Panc1 (cell line): ENCODE measurements at regions not wholly inside any gene's neighbourhood (a gene's known extent, or its start where the extent isn't known, plus 50 kb on each side); places are given as distances from the start of the nearest gene placed in this dataset.

Experiments
- ATAC-seq: fragments of 200-7000 bp; cut with Tn5 transposase; 2 replicates; pipeline ENCODE4 v1.9.1; 2020; ENCODE audit warnings: mild to moderate bottlenecking, moderate library complexity
- BruUV-seq: library from RNA; stranded (reverse); fragments of 400-500 nt; replicated peaks from 2 replicates; lab custom pipeline; 2021; lab: Mats Ljungman, UMichigan
- CTCF ChIA-PET: fragments of 300-600 bp; sonication (Branson Sonifier 250); formaldehyde crosslinking; loops from one replicate; lab custom pipeline; 2022; ENCODE audit warnings: antibody characterized with exemption; lab: Charles Lee
- POLR2A ChIA-PET: fragments of 300-600 bp; sonication (Branson Sonifier 250); formaldehyde crosslinking; loops from one replicate; lab custom pipeline; 2022; ENCODE audit warnings: antibody characterized with exemption; lab: Charles Lee
- DNase-seq: peaks from one replicate; pipeline ENCODE4 v3.0.0-alpha.2; 2010; ENCODE audit warnings: low read depth, low spot score
- H3K27ac ChIP-seq: 2 replicates; pipeline ENCODE4 v1.5.1; 2011; ENCODE audit warnings: mild to moderate bottlenecking, low read length, inconsistent platforms
- H3K27me3 ChIP-seq: fragments of 200-500 bp; sonication (Bioruptor generic); 2 replicates; pipeline ENCODE4 v1.6.0; 2014; ENCODE audit warnings: low read length, inconsistent platforms; ENCODE audit not compliant: control insufficient read depth, insufficient read depth
- H3K36me3 ChIP-seq: fragments of 200-500 bp; sonication (Bioruptor generic); 2 replicates; pipeline ENCODE4 v1.5.1; 2014; ENCODE audit warnings: inconsistent platforms, mild to moderate bottlenecking, low read length, moderate library complexity; ENCODE audit not compliant: control insufficient read depth, insufficient read depth
- H3K4me1 ChIP-seq: 2 replicates; pipeline ENCODE4 v1.5.1; 2011; ENCODE audit warnings: inconsistent platforms, mild to moderate bottlenecking, low read length, moderate library complexity; ENCODE audit not compliant: control insufficient read depth, insufficient read depth
- H3K4me3 ChIP-seq, 2 experiments: 2 replicates each; pipeline ENCODE4 v1.5.1; 2011 to 2012; ENCODE audit warnings: low read depth in 2 of 2, low read length in 2 of 2, mild to moderate bottlenecking in 2 of 2, inconsistent platforms in 1 of 2, moderate library complexity in 1 of 2
- H3K9me3 ChIP-seq: fragments of 200-500 bp; sonication (Bioruptor generic); 2 replicates; pipeline ENCODE4 v1.5.1; 2014; ENCODE audit warnings: low read depth, mild to moderate bottlenecking, inconsistent platforms, low read length, moderate library complexity; ENCODE audit not compliant: control insufficient read depth, insufficient read depth
- POLR2AphosphoS5 ChIP-seq: IDR thresholded peaks from 2 replicates; pipeline ENCODE4 v1.6.1; 2012; ENCODE audit warnings: mild to moderate bottlenecking, low read depth, low read length, moderate library complexity
- SIN3A ChIP-seq: IDR thresholded peaks from 2 replicates; pipeline ENCODE4 v1.6.1; 2012; ENCODE audit warnings: low read depth, mild to moderate bottlenecking, low read length, moderate library complexity, borderline replicate concordance; ENCODE audit not compliant: insufficient read depth
- TCF7L2 ChIP-seq: IDR thresholded peaks from 2 replicates; pipeline ENCODE4 v1.6.1; 2011; ENCODE audit warnings: mild to moderate bottlenecking, low read depth, low read length, inconsistent platforms
- in situ Hi-C: cut with HindIII; loops from 2 replicates; pipeline ENCODE4 v1.10.0; 2016; ENCODE audit warnings: low sequenced_read_pairs, low pct_unique_long_range_greater_than_20kb
- intact Hi-C: fragments of 100-400 bp; cut with micrococcal nuclease; formaldehyde crosslinking; loops from one replicate; pipeline ENCODE4 v1.10.0; 2022; ENCODE audit not compliant: unreplicated experiment
- TF ChIP-seq, protein P1 (sequence below): fragments of 450-650 bp; IDR thresholded peaks from 2 replicates; pipeline ENCODE4 v1.5.1; 2017; ENCODE audit warnings: mild to moderate bottlenecking
- TF ChIP-seq, protein P2 (sequence below), 2 experiments: IDR thresholded peaks; 2 replicates each; pipeline ENCODE4 v1.6.1; 2011 to 2012; ENCODE audit warnings: low read depth in 2 of 2, control low read depth in 1 of 2, low read length in 1 of 2, mild to moderate bottlenecking in 1 of 2, moderate library complexity in 1 of 2; ENCODE audit not compliant: insufficient read depth in 1 of 2

DNA sequence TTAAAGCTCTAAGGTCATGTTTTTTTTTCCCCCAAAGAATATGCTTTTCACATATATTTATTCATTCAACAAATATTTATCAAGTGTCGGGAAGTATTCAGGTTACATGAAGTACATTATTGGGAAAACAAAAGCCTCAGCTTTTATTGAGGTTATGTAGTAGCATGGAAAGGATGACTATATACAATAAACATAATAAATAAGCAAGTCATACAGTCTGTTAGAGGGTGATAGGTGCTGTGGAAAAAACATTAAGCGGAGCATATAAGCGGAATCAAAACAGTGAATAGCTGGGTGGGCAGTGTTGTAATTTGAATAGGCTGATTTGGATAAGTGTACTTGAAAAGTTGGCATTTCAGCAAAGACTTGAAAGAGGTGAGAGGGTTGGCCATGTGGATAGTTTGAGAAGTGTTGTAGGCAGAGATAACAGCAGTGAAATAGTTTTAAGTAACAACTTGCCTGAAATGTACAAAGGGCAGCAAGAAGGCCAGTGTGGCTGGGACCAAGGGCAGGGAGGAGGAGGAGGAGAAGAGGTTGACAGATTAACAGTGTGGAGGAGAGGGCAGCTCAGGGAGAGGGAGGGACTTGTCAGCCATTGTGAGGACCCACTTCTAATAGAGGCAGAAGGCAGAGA is 558.7 kb downstream of the SPRY1 start:
- in situ Hi-C loops = no loop called here
- BruUV-seq = no TSS peak
- intact Hi-C loops = no loop called here
- no peak for ATAC-seq
- POLR2A ChIA-PET = no interaction called here
- Histone ChIP-seq H3K4me3 (no peak overlapping the region), H3K27ac (no peak overlapping the region), H3K4me1 (no peaks in the 10 kb centered on the region), H3K36me3 (no peaks in the 10 kb centered on the region), H3K9me3 (no peaks in the 10 kb centered on the region), H3K27me3 (no peaks in the 10 kb centered on the region)
- CTCF ChIA-PET = no interaction called here
- no peak for DNase-seq
- TF ChIP-seq, protein P1, sequence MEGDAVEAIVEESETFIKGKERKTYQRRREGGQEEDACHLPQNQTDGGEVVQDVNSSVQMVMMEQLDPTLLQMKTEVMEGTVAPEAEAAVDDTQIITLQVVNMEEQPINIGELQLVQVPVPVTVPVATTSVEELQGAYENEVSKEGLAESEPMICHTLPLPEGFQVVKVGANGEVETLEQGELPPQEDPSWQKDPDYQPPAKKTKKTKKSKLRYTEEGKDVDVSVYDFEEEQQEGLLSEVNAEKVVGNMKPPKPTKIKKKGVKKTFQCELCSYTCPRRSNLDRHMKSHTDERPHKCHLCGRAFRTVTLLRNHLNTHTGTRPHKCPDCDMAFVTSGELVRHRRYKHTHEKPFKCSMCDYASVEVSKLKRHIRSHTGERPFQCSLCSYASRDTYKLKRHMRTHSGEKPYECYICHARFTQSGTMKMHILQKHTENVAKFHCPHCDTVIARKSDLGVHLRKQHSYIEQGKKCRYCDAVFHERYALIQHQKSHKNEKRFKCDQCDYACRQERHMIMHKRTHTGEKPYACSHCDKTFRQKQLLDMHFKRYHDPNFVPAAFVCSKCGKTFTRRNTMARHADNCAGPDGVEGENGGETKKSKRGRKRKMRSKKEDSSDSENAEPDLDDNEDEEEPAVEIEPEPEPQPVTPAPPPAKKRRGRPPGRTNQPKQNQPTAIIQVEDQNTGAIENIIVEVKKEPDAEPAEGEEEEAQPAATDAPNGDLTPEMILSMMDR = no peak
- no peak for TF ChIP-seq POLR2AphosphoS5
- TF ChIP-seq, protein P2, sequence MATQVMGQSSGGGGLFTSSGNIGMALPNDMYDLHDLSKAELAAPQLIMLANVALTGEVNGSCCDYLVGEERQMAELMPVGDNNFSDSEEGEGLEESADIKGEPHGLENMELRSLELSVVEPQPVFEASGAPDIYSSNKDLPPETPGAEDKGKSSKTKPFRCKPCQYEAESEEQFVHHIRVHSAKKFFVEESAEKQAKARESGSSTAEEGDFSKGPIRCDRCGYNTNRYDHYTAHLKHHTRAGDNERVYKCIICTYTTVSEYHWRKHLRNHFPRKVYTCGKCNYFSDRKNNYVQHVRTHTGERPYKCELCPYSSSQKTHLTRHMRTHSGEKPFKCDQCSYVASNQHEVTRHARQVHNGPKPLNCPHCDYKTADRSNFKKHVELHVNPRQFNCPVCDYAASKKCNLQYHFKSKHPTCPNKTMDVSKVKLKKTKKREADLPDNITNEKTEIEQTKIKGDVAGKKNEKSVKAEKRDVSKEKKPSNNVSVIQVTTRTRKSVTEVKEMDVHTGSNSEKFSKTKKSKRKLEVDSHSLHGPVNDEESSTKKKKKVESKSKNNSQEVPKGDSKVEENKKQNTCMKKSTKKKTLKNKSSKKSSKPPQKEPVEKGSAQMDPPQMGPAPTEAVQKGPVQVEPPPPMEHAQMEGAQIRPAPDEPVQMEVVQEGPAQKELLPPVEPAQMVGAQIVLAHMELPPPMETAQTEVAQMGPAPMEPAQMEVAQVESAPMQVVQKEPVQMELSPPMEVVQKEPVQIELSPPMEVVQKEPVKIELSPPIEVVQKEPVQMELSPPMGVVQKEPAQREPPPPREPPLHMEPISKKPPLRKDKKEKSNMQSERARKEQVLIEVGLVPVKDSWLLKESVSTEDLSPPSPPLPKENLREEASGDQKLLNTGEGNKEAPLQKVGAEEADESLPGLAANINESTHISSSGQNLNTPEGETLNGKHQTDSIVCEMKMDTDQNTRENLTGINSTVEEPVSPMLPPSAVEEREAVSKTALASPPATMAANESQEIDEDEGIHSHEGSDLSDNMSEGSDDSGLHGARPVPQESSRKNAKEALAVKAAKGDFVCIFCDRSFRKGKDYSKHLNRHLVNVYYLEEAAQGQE (IDR thresholded peaks at IDR 0.05; ENCODE audit: insufficient read depth in 1 of 2, low read depth in 2 of 2, low read length in 1 of 2) = no peak

GRCh38 chr4:123956204-123956603 is 559.6 kb downstream of the SPRY1 start:
- H3K27ac ChIP-seq = no peak overlapping the region
- TF ChIP-seq POLR2AphosphoS5 (no peak), SIN3A (no peak), TCF7L2 (no peak)
- TF ChIP-seq, protein P2 (IDR thresholded peaks at IDR 0.05; ENCODE audit: insufficient read depth in 1 of 2, low read depth in 2 of 2, low read length in 1 of 2) = no peak
- TF ChIP-seq, protein P1 = no peak
- BruUV-seq = no TSS peak
- DNase-seq (no peak), ATAC-seq (no peak)
- intact Hi-C loops (no loop called here), in situ Hi-C loops (no loop called here)
- H3K36me3 ChIP-seq = no peaks in the 10 kb centered on the region
- no peaks in the 10 kb centered on the region for H3K4me1 ChIP-seq
- H3K9me3 ChIP-seq = no peaks in the 10 kb centered on the region
- ChIA-PET POLR2A (no interaction called here), CTCF (no interaction called here)
- H3K27me3 ChIP-seq = no peaks in the 10 kb centered on the region
- H3K4me3 ChIP-seq = no peak overlapping the region
